ENCODE measurements at regions not wholly inside any gene's neighbourhood (a gene's known extent, or its start where the extent isn't known, plus 50 kb on each side); places are given as distances from the start of the nearest gene placed in this dataset.
"Not testable (repeated sequence)": the region's sequence is repeated elsewhere in the genome, so short reads cannot be mapped to it uniquely, and the experiment has no call there.

- DNase-seq (ENCODE audit: low read depth): peak; percentile 60
These were observed 123.2 kb upstream of the LNX1 start for GRCh38 chr4:53714236-53715140.

- no peak for DNase-seq (ENCODE audit: low read depth)
These were observed 122.5 kb upstream of the LNX1 start for GRCh38 chr4:53713767-53714166.

DNA sequence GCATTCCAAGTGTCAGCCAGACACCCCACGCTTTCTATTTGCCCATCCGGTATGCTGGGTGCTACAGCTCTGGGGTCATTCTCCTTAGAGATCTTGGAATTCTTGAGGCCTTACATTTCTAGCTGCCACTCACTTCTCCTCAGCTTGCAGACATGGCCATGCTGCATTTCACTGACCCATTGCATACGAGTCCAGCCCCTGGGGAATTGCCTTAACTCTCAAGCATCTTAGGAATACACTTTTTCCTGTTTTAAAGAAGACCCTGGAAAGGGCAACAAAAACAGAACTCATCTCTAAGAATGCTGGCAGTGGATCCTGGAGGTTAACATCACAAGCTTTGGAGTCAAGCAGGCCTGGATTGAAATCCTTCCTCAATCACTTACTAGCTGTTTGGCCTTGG, 122.0 kb upstream of the LNX1 start:
- no peak for DNase-seq (ENCODE audit: low read depth)

DNA sequence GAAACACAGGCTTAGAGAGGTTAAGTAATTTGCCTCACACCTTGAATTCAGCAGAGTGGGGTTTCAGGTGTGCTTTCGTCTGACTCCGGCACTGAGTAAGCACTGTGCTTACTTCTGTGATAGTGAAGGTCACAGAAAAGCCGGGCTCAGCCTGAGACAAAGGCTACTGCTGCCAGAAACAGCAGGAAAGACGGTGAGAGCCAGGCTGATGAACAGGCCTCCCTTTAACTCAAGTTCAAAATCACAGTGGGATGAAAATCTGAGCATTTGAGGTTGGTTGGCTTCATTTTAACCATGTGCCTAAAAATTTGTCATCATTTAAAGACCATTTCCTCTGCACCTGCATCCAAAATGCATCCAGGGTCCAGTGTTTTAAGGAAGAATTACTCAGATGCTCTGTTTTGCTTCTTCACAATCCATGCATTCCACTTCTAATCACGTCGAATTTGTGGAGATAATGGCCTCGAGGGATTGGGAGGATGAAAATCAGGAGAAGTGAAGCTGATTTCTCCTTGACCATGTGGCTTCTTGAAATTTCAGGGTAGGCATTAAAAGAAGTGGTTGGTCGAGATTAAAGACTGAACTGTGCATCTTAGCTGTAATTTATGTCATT, 121.2 kb upstream of the LNX1 start:
- DNase-seq (ENCODE audit: low read depth): no peak

- DNase-seq (ENCODE audit: low read depth): no peak
These were observed 120.6 kb upstream of the LNX1 start for GRCh38 chr4:53711926-53712325.

GRCh38 chr4:53709693-53710092, 118.4 kb upstream of the LNX1 start:
- no peak for DNase-seq (ENCODE audit: low read depth)

- DNase-seq (ENCODE audit: low read depth): no peak
These were observed 116.2 kb upstream of the LNX1 start for GRCh38 chr4:53707491-53707890.

GRCh38 chr4:53706422-53707032, 115.2 kb upstream of the LNX1 start:
- no peak for DNase-seq (ENCODE audit: low read depth)

- no peak for DNase-seq (ENCODE audit: low read depth)
These were observed 114.7 kb upstream of the LNX1 start for GRCh38 chr4:53705972-53706371.

DNA sequence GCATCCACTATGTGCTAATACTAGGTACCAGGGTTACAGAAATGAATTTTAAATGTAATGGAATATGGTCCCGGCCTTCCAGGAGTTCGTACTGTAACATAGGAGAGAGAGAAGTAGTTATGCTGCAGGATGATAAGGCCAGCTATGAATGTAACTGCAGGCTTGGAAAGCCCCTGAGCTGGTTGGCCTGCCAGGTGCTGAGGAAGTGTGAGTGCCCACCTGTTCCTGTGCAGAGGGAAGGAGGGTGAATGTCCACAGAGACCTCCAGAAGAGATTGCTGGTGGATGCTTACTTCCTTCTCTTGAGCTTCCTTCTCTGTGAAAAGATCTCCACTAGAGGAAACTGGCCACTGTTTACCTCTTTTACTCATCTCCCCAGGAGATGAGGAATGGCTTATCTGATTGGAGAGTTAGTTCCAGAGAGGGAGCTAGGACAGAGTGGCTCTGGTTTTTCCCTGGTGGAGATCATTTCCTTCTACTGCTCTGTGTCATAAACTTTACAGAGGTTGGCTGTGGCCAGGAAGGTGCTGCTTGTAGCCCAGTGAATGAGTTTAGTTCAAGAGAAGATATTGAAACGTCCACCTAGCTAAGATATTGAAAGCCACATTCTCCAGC, 114.0 kb upstream of the LNX1 start:
- no peak for DNase-seq (ENCODE audit: low read depth)

DNA sequence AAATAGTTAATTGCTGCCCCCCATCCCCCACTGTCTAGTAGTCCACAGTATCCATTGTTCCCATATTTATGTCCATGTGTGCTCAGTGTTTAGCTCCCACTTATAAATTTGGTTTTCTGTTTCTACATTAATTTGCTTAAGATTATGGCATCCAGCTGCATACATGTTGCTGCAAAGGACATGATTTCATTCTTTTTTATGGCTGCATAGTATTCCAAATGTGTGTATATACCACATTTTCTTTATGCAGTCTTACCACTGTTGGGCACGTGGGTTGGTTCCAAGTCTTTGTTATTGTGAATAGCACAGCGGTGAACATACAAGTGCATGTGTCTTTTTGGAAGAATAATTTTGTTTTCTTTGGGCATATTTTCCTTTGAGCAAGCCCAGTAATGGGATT, 113.0 kb upstream of the LNX1 start:
- no peak for DNase-seq (ENCODE audit: low read depth)

- DNase-seq (ENCODE audit: low read depth): no peak
These were observed 112.0 kb upstream of the LNX1 start for GRCh38 chr4:53703267-53703655.

DNA sequence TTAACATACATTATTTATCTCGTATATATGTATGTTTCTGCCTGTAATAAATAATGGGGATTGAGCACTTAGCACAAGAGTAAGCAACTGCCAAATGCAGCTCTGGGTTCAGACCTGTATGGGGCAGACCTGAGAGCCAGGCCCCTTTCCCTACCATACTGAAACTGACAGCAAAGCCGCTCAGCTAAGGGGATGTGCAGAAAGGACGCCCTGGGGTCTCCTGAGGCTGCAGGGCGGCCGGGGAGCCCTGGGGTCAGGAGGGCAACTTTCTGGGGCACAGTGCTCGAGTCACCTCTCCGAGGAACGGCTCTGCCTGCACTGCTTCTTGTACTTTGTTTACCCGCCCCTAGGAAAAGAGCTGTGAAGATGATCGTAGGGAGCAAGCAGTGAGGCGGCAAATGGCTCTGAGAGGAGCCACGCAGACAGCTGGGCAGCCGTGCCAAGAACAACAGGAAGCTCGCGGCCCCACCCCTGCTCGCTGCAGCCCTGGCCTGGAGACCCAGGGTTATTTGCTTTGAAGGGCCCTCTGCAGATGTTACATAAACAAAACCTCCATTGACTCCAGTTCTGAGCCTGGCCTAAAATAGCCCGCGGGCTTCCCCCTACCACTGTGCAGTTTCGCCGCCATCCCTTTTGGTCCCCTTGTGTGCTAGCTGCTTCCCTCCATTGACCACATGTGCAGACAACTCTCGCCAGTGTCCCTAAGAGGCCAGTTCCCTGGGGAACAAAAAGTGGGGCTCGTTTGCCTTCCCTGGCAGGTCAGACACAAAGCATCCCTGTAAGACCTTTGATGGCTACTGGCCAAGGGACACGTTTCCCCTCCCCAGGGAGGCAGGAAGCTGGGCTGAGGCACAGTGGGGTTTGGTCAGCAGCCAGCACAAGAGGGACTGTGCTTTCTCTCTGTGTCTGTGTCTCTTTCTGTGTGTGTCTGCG, 111.3 kb upstream of the LNX1 start:
- no peak for DNase-seq (ENCODE audit: low read depth)

GRCh38 chr4:53701260-53701659, 110.0 kb upstream of the LNX1 start:
- not testable (repeated sequence) for DNase-seq (ENCODE audit: low read depth)

- not testable (repeated sequence) for DNase-seq (ENCODE audit: low read depth)
These were observed 108.0 kb upstream of the LNX1 start for GRCh38 chr4:53699310-53699709.

DNA sequence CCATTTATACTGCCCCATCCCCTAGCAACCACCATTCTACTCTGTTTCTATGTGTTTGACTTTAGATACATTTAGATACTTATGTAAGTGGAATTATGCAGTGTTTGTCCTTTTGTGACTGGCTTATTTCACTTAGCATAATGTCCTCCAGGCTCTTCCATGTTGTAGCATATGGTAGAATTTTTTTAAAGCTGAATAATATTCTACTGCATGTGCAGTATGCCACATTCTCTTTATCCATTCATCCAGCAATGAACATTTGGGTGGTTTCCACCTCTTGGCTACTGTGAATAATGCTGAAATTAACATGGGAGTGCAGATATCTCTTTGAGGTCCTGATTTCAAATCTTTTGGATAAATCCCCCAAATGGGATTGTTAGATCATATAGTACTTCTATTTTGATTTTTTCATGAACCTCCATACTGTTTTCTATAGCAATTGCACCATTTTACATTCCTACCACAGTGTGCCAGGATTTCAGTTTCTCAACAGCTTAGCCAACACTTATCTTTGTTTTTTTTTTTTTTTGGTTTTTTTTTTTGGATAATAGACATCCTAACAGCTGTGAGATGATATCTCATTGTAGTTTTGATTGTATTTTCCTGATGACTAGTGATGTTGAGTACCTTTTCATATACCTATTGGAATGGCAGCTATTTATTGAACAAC, 105.9 kb upstream of the LNX1 start:
- no peak for DNase-seq (ENCODE audit: low read depth)

- no peak for DNase-seq (ENCODE audit: low read depth)
These were observed 104.5 kb upstream of the LNX1 start for GRCh38 chr4:53695540-53696463.

- no peak for DNase-seq (ENCODE audit: low read depth)
These were observed 103.4 kb upstream of the LNX1 start for GRCh38 chr4:53694666-53695065.

GRCh38 chr4:53693909-53694308, 102.6 kb upstream of the LNX1 start:
- DNase-seq (ENCODE audit: low read depth): no peak

DNA sequence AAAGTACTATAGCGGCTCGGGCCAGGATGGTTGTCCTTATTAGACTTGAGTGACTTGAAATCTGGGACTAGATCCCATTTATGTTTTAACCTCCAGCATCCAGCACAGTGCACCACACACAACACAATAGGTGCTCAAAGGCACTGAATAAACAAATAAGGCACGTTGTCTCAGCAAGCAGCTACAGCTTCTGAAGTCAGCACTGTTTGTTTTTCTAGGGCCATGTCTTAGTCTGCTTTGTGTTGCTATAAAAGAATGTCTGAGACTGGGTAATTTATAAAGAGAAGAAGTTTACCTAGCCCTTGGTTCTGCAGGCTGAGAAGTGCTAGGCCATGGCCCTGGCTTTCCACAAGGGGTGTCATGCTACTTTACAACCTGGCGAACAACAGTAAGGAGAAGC, 102.1 kb upstream of the LNX1 start:
- no peak for DNase-seq (ENCODE audit: low read depth)

All from HS-5 (cell line).